NT2/D1 (cell line): ENCODE measurements at regions not wholly inside any gene's neighbourhood (a gene's known extent, or its start where the extent isn't known, plus 50 kb on each side); places are given as distances from the start of the nearest gene placed in this dataset.

Experiments
- DNase-seq: peaks from one replicate; pipeline ENCODE4 v3.0.0-alpha.2; 2011; ENCODE audit warnings: low read depth, low spot score
- H3K27me3 ChIP-seq: 2 replicates; pipeline ENCODE4 v1.6.0; 2011; ENCODE audit warnings: mild to moderate bottlenecking; ENCODE audit not compliant: insufficient read length, insufficient read depth
- H3K36me3 ChIP-seq: 2 replicates; pipeline ENCODE4 v1.6.1; 2011; ENCODE audit warnings: mild to moderate bottlenecking, low read length, mixed read lengths; ENCODE audit not compliant: insufficient read depth, insufficient read length
- H3K4me1 ChIP-seq: 2 replicates; pipeline ENCODE4 v1.5.1; 2011; ENCODE audit not compliant: insufficient read depth, insufficient read length
- H3K4me3 ChIP-seq: 2 replicates; pipeline ENCODE4 v1.5.1; 2011; ENCODE audit warnings: low read depth; ENCODE audit not compliant: insufficient read length
- H3K9ac ChIP-seq: 2 replicates; pipeline ENCODE4 v1.6.0; 2011; ENCODE audit warnings: low read depth; ENCODE audit not compliant: insufficient read length
- H3K9me3 ChIP-seq: 2 replicates; pipeline ENCODE4 v1.5.1; 2011; ENCODE audit warnings: mild to moderate bottlenecking, low read length; ENCODE audit not compliant: insufficient read depth
- SUZ12 ChIP-seq: IDR thresholded peaks from 2 replicates; pipeline ENCODE4 v1.6.1; 2011; ENCODE audit not compliant: insufficient read length, insufficient read depth; ENCODE audit errors: extremely low read depth
- YY1 ChIP-seq: IDR thresholded peaks from 2 replicates; pipeline ENCODE4 v1.6.1; 2011; ENCODE audit not compliant: insufficient read length, insufficient read depth
- ZNF274 ChIP-seq: IDR thresholded peaks from 2 replicates; pipeline ENCODE4 v1.6.1; 2011; ENCODE audit warnings: mild to moderate bottlenecking, low read depth, low read length

DNA sequence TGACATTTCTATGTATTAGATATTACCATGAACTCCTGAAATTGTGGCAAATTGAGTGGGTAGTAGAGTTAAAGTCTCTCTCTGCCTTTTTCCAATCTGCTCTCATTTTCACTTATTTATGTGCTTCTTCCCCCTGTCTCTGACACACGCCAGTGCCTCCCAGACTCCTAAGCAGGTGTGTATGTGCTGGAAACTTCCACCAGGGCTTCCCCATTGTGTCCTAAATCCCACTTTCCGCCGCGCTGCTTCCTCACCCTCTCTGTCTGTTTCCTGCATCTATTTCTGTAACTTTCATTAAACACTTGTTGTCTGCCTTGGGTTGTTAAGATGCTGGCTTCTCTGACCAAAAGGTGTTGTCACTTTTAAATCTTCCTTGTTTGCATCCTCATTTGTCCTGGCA lies 97.6 kb upstream of the HDGFL1 start:
- no peaks in the 10 kb centered on the region for H3K9me3 ChIP-seq
- H3K27me3 ChIP-seq: no peaks in the 10 kb centered on the region
- H3K36me3 ChIP-seq: no peaks in the 10 kb centered on the region
- no peak overlapping the region for H3K4me3 ChIP-seq
- TF ChIP-seq ZNF274 (no peak), SUZ12 (no peak), YY1 (no peak)
- H3K4me1 ChIP-seq: no peaks in the 10 kb centered on the region
- no peak for DNase-seq
- H3K9ac ChIP-seq: no peak overlapping the region

DNA sequence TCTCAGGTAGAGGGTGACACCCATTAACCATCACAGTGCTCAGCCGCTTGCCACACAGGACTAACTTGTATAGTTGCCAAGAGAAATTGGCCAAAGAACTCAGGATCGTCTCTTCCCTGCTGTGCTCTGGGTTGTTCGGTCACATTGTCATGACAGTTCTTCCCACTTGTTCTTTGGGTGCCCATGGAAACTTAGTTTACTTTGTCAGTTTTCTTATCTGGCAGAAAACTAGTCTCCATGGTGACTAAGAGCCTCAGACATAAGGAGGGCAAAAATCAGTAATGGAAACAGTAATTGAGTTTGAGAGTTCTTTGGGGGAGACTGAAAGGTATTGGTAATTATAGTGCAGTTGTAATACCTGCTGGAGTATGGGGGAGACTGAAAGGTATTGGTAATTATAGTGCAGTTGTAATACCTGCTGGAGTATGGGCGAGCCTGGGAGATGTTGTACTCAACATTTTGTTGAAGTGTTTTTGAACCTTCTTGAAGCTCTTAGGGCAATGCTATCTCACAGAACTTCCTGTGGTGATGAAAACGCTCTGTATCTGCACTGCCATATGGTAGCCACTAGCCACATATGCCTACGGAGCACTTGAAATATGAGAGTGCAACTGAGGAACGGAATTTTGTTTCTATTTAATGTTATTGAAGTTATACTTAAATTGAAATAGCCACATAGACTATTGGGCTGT lies 95.2 kb upstream of the HDGFL1 start:
- Histone ChIP-seq H3K4me1 (no peaks in the 10 kb centered on the region), H3K4me3 (no peak overlapping the region), H3K9me3 (no peaks in the 10 kb centered on the region), H3K27me3 (no peaks in the 10 kb centered on the region), H3K9ac (no peak overlapping the region), H3K36me3 (no peaks in the 10 kb centered on the region)
- TF ChIP-seq ZNF274 (no peak), YY1 (no peak), SUZ12 (no peak)
- DNase-seq: no peak

DNA sequence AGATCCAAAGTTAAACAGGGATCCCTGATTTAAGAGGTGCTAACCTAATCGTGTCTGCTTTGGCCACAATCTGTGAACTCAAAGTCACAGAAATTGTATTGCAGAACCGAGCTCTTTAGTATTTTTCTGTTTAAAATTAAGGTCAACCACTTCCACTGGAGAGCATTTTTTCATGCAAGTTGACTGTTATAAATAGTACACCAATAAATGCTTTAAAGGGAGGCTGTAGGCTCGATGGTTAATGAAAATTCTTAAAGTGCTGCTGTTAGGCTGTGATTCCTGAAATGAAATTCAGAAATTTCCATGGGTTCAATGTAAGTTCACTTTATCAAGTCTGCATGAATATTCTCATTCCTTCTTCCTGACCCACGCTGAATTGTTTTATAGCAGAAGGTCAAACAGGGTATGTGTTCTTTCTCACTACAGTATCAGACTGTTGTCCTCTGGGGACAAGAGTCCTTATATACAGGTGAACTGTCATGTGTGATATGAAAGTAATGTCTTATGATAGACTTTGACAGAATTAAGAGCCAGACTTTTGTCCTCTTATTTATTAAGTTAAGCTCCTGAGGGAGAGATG lies 92.5 kb upstream of the HDGFL1 start:
- DNase-seq: no peak
- H3K27me3 ChIP-seq: no peaks in the 10 kb centered on the region
- no peaks in the 10 kb centered on the region for H3K4me1 ChIP-seq
- TF ChIP-seq ZNF274 (no peak), YY1 (no peak), SUZ12 (no peak)
- H3K36me3 ChIP-seq: no peaks in the 10 kb centered on the region
- no peak overlapping the region for H3K9ac ChIP-seq
- H3K9me3 ChIP-seq: no peaks in the 10 kb centered on the region
- no peak overlapping the region for H3K4me3 ChIP-seq

DNA sequence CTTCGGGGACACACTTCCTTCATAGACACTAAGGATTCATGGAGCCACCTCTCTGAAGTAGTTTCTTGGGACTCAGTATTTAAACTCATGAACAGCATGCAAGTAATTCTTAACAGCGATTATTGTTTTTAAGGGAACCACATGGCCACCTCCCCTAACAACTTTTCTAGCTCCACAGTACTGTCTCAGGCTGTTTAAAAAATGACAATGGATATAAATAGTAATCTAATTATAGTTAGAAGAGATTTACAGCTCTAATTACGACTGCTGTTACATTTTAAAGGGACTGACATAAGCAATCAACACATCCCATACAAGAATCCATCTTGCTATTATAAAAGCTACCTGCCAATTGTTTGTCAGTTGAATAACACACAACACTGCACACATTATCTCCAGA lies 72.1 kb upstream of the HDGFL1 start:
- H3K4me3 ChIP-seq: no peak overlapping the region
- no peaks in the 10 kb centered on the region for H3K27me3 ChIP-seq
- no peaks in the 10 kb centered on the region for H3K4me1 ChIP-seq
- no peaks in the 10 kb centered on the region for H3K36me3 ChIP-seq
- no peak for DNase-seq
- TF ChIP-seq ZNF274 (no peak), YY1 (no peak), SUZ12 (no peak)
- no peak overlapping the region for H3K9ac ChIP-seq
- H3K9me3 ChIP-seq: no peaks in the 10 kb centered on the region

DNA sequence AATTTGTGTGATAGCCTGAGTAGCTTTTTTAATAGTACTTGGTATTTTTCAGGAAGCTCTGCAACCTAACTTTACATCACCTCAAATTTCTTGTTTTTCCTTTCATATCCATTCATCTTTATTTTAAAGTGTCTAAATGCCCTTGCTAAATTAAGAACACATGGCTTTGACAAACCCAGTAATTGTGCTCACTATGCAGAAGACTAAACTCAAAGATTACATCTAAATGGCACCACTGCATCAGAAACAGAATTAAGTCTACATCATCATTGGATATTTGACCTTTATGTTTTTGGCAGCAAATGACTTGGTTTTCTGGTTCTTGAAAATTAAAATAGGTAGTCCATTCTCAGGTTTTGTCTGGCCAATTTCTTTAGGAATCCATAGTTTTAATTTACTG lies 69.6 kb upstream of the HDGFL1 start:
- Histone ChIP-seq H3K4me1 (no peaks in the 10 kb centered on the region), H3K4me3 (no peak overlapping the region), H3K36me3 (no peaks in the 10 kb centered on the region), H3K9ac (no peak overlapping the region), H3K9me3 (no peaks in the 10 kb centered on the region), H3K27me3 (no peaks in the 10 kb centered on the region)
- no peak for DNase-seq
- TF ChIP-seq SUZ12 (no peak), YY1 (no peak), ZNF274 (no peak)

DNA sequence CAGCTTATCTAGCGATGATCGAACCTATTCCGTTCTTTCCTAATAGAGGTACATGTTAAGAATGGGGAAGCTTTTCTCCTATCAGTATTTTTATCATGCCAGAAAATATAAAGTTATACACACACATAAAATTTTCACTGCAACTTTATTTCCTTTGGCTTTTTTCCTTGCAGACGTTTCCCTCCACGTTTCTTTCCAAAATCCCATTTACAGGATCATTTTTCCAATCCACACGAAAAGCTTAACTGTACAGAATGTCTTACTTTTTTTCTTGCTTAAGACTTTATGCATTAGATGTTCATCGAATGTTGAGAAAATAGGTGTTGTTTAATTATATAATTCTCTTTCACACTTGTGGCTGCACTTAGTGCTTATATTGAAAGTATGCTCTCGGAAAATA lies 62.9 kb upstream of the HDGFL1 start:
- no peaks in the 10 kb centered on the region for H3K36me3 ChIP-seq
- H3K27me3 ChIP-seq: no peaks in the 10 kb centered on the region
- no peak overlapping the region for H3K4me3 ChIP-seq
- DNase-seq: no peak
- H3K4me1 ChIP-seq: no peaks in the 10 kb centered on the region
- H3K9me3 ChIP-seq: no peaks in the 10 kb centered on the region
- no peak overlapping the region for H3K9ac ChIP-seq
- TF ChIP-seq SUZ12 (no peak), ZNF274 (no peak), YY1 (no peak)

DNA sequence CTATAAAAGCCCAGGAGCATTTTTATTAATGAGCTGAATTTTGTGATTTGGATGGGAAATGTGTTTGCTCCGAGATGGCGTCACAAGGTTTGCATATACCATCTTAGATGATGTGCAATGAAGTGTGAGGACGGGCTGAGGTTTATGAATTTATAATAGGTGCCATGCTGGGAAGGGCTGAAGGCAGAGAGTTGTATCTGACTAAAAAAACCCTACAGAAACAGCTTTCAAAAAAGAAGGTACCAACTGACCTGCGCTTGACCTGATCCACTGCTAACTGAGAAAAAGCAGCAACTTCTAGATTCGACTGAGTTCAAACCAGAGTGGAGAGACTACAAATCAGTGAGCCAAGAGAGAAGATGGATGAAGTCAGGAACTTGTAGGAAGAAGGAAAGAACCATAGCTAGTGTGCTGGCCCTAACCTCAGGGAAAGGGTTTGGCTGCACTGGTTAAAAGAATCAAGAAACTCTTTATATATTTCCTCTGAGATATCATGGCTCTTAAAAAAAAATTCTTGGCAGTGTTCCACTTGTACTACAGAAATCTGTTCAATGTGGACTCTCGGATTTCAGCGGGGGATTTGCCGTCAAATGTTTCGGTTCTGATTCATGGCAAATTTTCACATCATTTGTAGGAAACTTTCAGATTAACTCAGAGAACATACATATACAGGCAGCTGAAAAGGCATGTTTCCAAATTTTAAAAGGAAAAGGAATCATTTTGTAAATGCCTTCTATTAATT lies 56.5 kb upstream of the HDGFL1 start:
- TF ChIP-seq SUZ12: no peak
- no peak for TF ChIP-seq ZNF274
- TF ChIP-seq YY1: no peak
- H3K27me3 ChIP-seq: no peaks in the 10 kb centered on the region
- H3K36me3 ChIP-seq: no peaks in the 10 kb centered on the region
- H3K4me1 ChIP-seq: no peaks in the 10 kb centered on the region
- H3K4me3 ChIP-seq: no peak overlapping the region
- DNase-seq: no peak
- H3K9ac ChIP-seq: no peak overlapping the region
- H3K9me3 ChIP-seq: no peaks in the 10 kb centered on the region
